ENCODE measurements at regions not wholly inside any gene's neighbourhood (a gene's known extent, or its start where the extent isn't known, plus 50 kb on each side); places are given as distances from the start of the nearest gene placed in this dataset.

DNA sequence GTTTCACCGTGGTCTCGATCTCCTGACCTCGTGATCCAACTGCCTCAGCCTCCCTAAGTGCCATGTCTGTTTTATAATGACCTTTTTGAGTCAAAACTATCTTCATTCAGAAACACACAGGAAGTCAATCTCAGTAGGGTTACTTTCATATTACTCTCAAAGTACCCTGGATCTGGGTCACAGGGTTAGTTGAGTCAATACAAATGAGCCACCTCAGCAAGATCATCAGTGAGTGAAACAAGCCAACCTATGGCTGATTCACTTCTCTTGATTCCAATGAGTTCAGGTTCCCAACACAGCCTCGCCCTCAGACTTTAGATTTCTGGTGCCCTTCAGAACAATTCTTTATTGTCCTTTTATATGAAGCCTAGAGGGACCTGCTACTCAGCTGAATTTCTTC lies 76.9 kb downstream of the ZC3H11B start:
- Histone ChIP-seq H4K5ac (ENCODE audit: insufficient read length, low read depth, low read length) (no peak overlapping the region), H3K36me3 (ENCODE audit: control insufficient read depth in 2 of 4, insufficient read depth in 4 of 4, low read length in 3 of 4) (no peaks in the 10 kb centered on the region), H3K79me2 (ENCODE audit: control insufficient read depth in 1 of 2, insufficient read depth in 2 of 2, low read length in 2 of 2) (no peaks in the 10 kb centered on the region), H4K91ac (replicated peaks; ENCODE audit: insufficient read length, low read length) (no peak overlapping the region), H2AFZ (ENCODE audit: low read length) (no peak overlapping the region), H2BK12ac (ENCODE audit: low read depth, low read length) (no peak overlapping the region), H3K23ac (ENCODE audit: insufficient read length) (no peak overlapping the region), H4K20me1 (replicated peaks in 1 of 2; ENCODE audit: control insufficient read depth in 1 of 2, insufficient read depth in 2 of 2, low read length in 2 of 2) (no peaks in the 10 kb centered on the region), H3K18ac (ENCODE audit: extremely low read depth, low read length) (no peak overlapping the region), H2BK15ac (ENCODE audit: low read length) (no peak overlapping the region), H3K9me3 (ENCODE audit: insufficient read depth in 2 of 2, low read depth in 1 of 2, low read length in 1 of 2) (no peaks in the 10 kb centered on the region), H3K14ac (ENCODE audit: insufficient read length) (no peak overlapping the region), H3K4me1 (replicated peaks in 1 of 4; ENCODE audit: control insufficient read depth in 3 of 4, insufficient read depth in 4 of 4, low read length in 3 of 4) (no peaks in the 10 kb centered on the region; a peak in 1 of 7 replicates), H3K4ac (replicated peaks; ENCODE audit: insufficient read length, low read depth, low read length) (no peak overlapping the region), H4K8ac (ENCODE audit: extremely low read depth, insufficient read depth, low read length) (no peak overlapping the region), H2BK20ac (ENCODE audit: low read length) (no peak overlapping the region), H3K4me3 (ENCODE audit: extremely low read depth in 1 of 4, insufficient read depth in 2 of 4, low read depth in 3 of 4, low read length in 4 of 4) (no peak overlapping the region), H3K79me1 (ENCODE audit: low read depth, low read length) (no peaks in the 10 kb centered on the region), H2BK5ac (ENCODE audit: low read depth, low read length) (no peak overlapping the region), H3K27me3 (replicated peaks in 1 of 4; ENCODE audit: control insufficient read depth in 3 of 4, extremely low read depth in 1 of 4, insufficient read depth in 3 of 4, low read length in 3 of 4) (no peaks in the 10 kb centered on the region), H2BK120ac (replicated peaks; ENCODE audit: low read depth, low read length) (no peak overlapping the region), H3K27ac (ENCODE audit: low read depth, low read length) (no peak overlapping the region), H3K4me2 (ENCODE audit: insufficient read depth in 1 of 2, low read depth in 2 of 2, low read length in 2 of 2) (no peak overlapping the region), H2AK5ac (ENCODE audit: low read depth, low read length) (no peak overlapping the region), H3K23me2 (ENCODE audit: low read depth, low read length) (no peaks in the 10 kb centered on the region), H3K56ac (replicated peaks; ENCODE audit: insufficient read length, low read depth, low read length) (no peak overlapping the region), H3K9ac (replicated peaks in 1 of 4; ENCODE audit: extremely low read depth in 1 of 4, low read depth in 3 of 4, low read length in 3 of 4) (no peak overlapping the region)
- CTCF ChIA-PET (ENCODE audit: partially characterized antibody) = no interaction called here
- DNase-seq (ENCODE audit: low read depth in 1 of 2, low spot score in 2 of 2) (no peak), FAIRE-seq (no peak)
- WGBS, 2 experiments (ENCODE audit: extremely low coverage in 1 of 2, insufficient coverage in 1 of 2, insufficient read length in 1 of 2, insufficient replicate concordance in 2 of 2, low coverage in 1 of 2, low lambda C conversion rate in 2 of 2, missing lambda C conversion rate in 1 of 2) = 89% methylated on average over 4 of the region's 4 CpGs; no CpG with 5 or more reads in 1 of the 2 experiments
- POLR2A ChIA-PET (ENCODE audit: partially characterized antibody) = no interaction called here
- no peak for TF ChIP-seq SRF (IDR thresholded peaks at IDR 0.05; ENCODE audit: low read depth, low read length)
